Keratinocyte (primary cell): ENCODE measurements at regions not wholly inside any gene's neighbourhood (a gene's known extent, or its start where the extent isn't known, plus 50 kb on each side); places are given as distances from the start of the nearest gene placed in this dataset.

Experiments
- CTCF ChIP-seq, 3 experiments: IDR thresholded peaks in 1 of 3; conservative IDR thresholded peaks in 1 of 3; optimal IDR thresholded peaks in 1 of 3; 2 replicates in 2 of 3; 3 replicates in 1 of 3; pipeline versions ENCODE3 to v1.5.1; 2011; ENCODE audit warnings: low read length in 3 of 3, mild to moderate bottlenecking in 3 of 3, moderate library complexity in 2 of 3, control low read depth in 1 of 3, inconsistent platforms in 1 of 3; ENCODE audit not compliant: insufficient read depth in 2 of 3; ENCODE audit errors: extremely low read depth in 1 of 3
- EZH2 ChIP-seq: IDR thresholded peaks from one replicate; pipeline ENCODE4 v1.6.1; 2012; ENCODE audit warnings: inconsistent platforms, mild to moderate bottlenecking, low read length, moderate library complexity

- no peak for TF ChIP-seq CTCF (optimal IDR thresholded peaks at IDR 0.05 in 1 of 3, IDR thresholded peaks at IDR 0.05 in 1 of 3, conservative IDR thresholded peaks at IDR 0.05 in 1 of 3; ENCODE audit: extremely low read depth in 1 of 3, insufficient read depth in 2 of 3, low read length in 3 of 3)
- TF ChIP-seq EZH2: no peak
Observed at GRCh38 chr15:36156879-36157427, 422.5 kb upstream of the CDIN1 start.
